ENCODE measurements at regions not wholly inside any gene's neighbourhood (a gene's known extent, or its start where the extent isn't known, plus 50 kb on each side); places are given as distances from the start of the nearest gene placed in this dataset.
A peak's percentile ranks its signal among the peaks of the same experiment; 100 is the strongest.
"Not testable (repeated sequence)": the region's sequence is repeated elsewhere in the genome, so short reads cannot be mapped to it uniquely, and the experiment has no call there.

GRCh38 chr7:75201606-75202079 is 109.3 kb downstream of the GTF2IRD2B start:
- not testable (repeated sequence) for DNase-seq

GRCh38 chr7:75205367-75206085 is 113.1 kb downstream of the GTF2IRD2B start:
- DNase-seq, result not testable (repeated sequence)

GRCh38 chr7:75215460-75215859 is 123.1 kb downstream of the GTF2IRD2B start:
- DNase-seq, result not testable (repeated sequence)

- DNase-seq, result not testable (repeated sequence)
Observed at GRCh38 chr7:75216963-75217362, 124.6 kb downstream of the GTF2IRD2B start.

GRCh38 chr7:75226102-75226501 is 133.7 kb downstream of the GTF2IRD2B start:
- not testable (repeated sequence) for DNase-seq

- DNase-seq, result not testable (repeated sequence)
Observed at GRCh38 chr7:75229558-75229957, 137.2 kb downstream of the GTF2IRD2B start.

- DNase-seq, result not testable (repeated sequence)
Observed at GRCh38 chr7:75230558-75230957, 138.2 kb downstream of the GTF2IRD2B start.

GRCh38 chr7:75235092-75235826 is 142.9 kb downstream of the GTF2IRD2B start:
- DNase-seq, result not testable (repeated sequence)

GRCh38 chr7:75235827-75236167 is 143.4 kb downstream of the GTF2IRD2B start:
- not testable (repeated sequence) for DNase-seq

- DNase-seq, result peak; percentile 69
Observed at GRCh38 chr7:75237255-75238187, 145.1 kb downstream of the GTF2IRD2B start.

- not testable (repeated sequence) for DNase-seq
Observed at GRCh38 chr7:75238309-75238708, 145.9 kb downstream of the GTF2IRD2B start.

- DNase-seq, result not testable (repeated sequence)
Observed at GRCh38 chr7:75243638-75244037, 151.2 kb downstream of the GTF2IRD2B start.

GRCh38 chr7:75248216-75248615 is 147.2 kb upstream of the TRIM73 start:
- DNase-seq, result not testable (repeated sequence)

- not testable (repeated sequence) for DNase-seq
Observed at GRCh38 chr7:75254238-75254637, 141.2 kb upstream of the TRIM73 start.

- DNase-seq, result not testable (repeated sequence)
Observed at GRCh38 chr7:75257442-75257841, 138.0 kb upstream of the TRIM73 start.

GRCh38 chr7:75259454-75260003 is 135.9 kb upstream of the TRIM73 start:
- not testable (repeated sequence) for DNase-seq

- not testable (repeated sequence) for DNase-seq
Observed at GRCh38 chr7:75261660-75262059, 133.8 kb upstream of the TRIM73 start.

GRCh38 chr7:75268158-75268557 is 127.3 kb upstream of the TRIM73 start:
- not testable (repeated sequence) for DNase-seq

- not testable (repeated sequence) for DNase-seq
Observed at GRCh38 chr7:75269159-75269558, 126.3 kb upstream of the TRIM73 start.

GRCh38 chr7:75274114-75274513 is 121.3 kb upstream of the TRIM73 start:
- DNase-seq, result not testable (repeated sequence)
